DND-41 (cell line): ENCODE measurements at regions not wholly inside any gene's neighbourhood (a gene's known extent, or its start where the extent isn't known, plus 50 kb on each side); places are given as distances from the start of the nearest gene placed in this dataset.
"Not testable (repeated sequence)": the region's sequence is repeated elsewhere in the genome, so short reads cannot be mapped to it uniquely, and the experiment has no call there.

Source experiments
- CTCF ChIP-seq: IDR thresholded peaks from 2 replicates; pipeline ENCODE4 v1.5.1; 2012; ENCODE audit warnings: borderline replicate concordance, low read length, moderate library complexity, mild to moderate bottlenecking; ENCODE audit not compliant: poor library complexity, severe bottlenecking; ENCODE audit errors: extremely low read depth
- EZH2 ChIP-seq: IDR thresholded peaks from 3 replicates; pipeline ENCODE4 v1.6.1; 2012; ENCODE audit warnings: borderline replicate concordance, low read depth, mild to moderate bottlenecking, moderate library complexity, low read length, inconsistent platforms; ENCODE audit not compliant: severe bottlenecking

GRCh38 chr5:112559501-112559900, 140.4 kb upstream of the EPB41L4A start:
- TF ChIP-seq CTCF, EZH2: not testable (repeated sequence)
